ENCODE measurements at regions not wholly inside any gene's neighbourhood (a gene's known extent, or its start where the extent isn't known, plus 50 kb on each side); places are given as distances from the start of the nearest gene placed in this dataset.
"Not testable (repeated sequence)": the region's sequence is repeated elsewhere in the genome, so short reads cannot be mapped to it uniquely, and the experiment has no call there.

DNA sequence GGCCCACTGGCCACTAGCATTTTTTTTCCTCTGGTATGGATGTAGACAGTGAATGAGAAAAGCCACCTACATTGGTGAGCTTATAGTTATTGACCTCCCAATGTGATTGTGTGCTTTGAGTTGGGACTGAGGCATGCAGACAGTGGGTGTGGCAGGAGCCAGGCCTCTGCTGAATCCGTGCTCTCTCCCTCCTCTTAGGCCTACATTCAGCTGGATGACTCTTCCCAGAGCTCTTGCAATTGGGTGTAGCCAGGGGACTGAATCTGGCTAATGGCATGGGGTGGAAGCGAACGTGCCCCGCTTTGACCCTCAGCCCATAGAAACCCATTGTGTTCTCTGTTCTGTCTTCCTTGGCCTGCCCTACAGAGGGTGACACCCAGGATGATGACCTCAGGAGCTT is 698.3 kb upstream of the HS6ST1 start:
- H3K4me3 ChIP-seq (ENCODE audit: low read length), result no peak overlapping the region
- TF ChIP-seq, protein P1, sequence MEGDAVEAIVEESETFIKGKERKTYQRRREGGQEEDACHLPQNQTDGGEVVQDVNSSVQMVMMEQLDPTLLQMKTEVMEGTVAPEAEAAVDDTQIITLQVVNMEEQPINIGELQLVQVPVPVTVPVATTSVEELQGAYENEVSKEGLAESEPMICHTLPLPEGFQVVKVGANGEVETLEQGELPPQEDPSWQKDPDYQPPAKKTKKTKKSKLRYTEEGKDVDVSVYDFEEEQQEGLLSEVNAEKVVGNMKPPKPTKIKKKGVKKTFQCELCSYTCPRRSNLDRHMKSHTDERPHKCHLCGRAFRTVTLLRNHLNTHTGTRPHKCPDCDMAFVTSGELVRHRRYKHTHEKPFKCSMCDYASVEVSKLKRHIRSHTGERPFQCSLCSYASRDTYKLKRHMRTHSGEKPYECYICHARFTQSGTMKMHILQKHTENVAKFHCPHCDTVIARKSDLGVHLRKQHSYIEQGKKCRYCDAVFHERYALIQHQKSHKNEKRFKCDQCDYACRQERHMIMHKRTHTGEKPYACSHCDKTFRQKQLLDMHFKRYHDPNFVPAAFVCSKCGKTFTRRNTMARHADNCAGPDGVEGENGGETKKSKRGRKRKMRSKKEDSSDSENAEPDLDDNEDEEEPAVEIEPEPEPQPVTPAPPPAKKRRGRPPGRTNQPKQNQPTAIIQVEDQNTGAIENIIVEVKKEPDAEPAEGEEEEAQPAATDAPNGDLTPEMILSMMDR (IDR thresholded peaks at IDR 0.05; ENCODE audit: insufficient read depth, low read depth, low read length, missing control alignments), result no peak
- peak; percentile 16 for DNase-seq (ENCODE audit: low read depth)

DNA sequence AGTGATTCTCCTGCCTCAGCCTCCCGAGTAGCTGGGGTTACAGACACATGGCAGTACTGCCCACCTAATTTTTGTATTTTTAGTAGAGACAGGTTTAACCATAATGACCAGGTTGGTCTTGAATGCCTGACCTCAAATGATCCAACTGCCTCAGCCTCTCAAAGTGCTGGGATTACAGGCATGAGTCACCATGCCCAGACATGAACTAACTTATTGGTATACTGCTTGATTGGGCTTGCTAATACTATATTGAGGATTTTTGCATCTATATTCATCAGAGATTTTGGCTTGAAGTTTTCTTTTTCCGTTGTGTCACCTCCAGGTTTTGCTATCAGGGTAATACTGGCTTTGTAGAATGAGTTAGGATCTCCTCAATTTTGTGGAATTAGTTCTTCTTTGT is 706.1 kb upstream of the HS6ST1 start:
- H3K4me3 ChIP-seq (ENCODE audit: low read length), result no peak overlapping the region
- DNase-seq (ENCODE audit: low read depth), result peak; percentile 86

DNA sequence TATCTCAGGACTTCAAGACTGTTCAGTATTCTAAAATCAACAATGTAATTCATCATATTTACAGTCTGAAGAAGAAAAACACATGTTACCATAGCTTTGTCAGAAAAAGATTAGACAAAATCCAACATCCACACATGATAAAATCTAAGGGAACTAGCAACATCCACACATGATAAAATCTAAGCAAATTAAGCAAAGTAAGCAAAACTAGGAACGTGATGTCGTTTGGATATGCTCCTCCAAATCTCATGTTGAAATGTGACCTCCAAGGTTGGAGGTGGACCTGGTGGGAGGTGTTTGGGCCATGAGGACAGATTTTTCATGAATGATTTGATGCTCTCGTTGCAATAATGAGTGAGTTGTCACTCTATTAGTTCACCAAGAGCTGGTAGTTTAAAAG is 717.3 kb upstream of the HS6ST1 start:
- TF ChIP-seq, protein P1 (IDR thresholded peaks at IDR 0.05; ENCODE audit: insufficient read depth, low read depth, low read length, missing control alignments), result no peak
- DNase-seq (ENCODE audit: low read depth), result no peak
- H3K4me3 ChIP-seq (ENCODE audit: low read length), result no peak overlapping the region

More for the DNA sequence above, 706.1 kb upstream of the HS6ST1 start:
- TF ChIP-seq, protein P1 (IDR thresholded peaks at IDR 0.05; ENCODE audit: insufficient read depth, low read depth, low read length, missing control alignments), result no peak

DNA sequence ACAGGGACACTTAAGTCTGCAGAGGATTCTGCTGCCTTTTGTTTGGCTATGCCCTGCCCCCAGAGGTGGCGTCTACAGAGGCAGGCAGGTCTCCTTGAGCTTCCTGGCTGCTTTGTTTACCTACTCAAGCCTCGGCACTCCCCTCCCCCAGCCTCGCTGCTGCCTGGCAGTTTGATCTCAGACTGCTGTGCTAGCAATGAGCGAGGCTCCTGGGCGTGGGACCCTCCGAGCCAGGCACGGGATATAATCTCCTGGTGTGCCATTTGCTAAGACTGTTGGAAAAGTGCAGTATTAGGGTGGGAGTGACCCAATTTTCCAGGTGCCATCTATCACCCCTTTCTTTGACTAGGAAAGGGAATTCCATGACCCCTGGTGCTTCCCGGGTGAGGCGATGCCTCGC is 725.0 kb upstream of the HS6ST1 start:
- H3K4me3 ChIP-seq (ENCODE audit: low read length); DNase-seq (ENCODE audit: low read depth): not testable (repeated sequence)

DNA sequence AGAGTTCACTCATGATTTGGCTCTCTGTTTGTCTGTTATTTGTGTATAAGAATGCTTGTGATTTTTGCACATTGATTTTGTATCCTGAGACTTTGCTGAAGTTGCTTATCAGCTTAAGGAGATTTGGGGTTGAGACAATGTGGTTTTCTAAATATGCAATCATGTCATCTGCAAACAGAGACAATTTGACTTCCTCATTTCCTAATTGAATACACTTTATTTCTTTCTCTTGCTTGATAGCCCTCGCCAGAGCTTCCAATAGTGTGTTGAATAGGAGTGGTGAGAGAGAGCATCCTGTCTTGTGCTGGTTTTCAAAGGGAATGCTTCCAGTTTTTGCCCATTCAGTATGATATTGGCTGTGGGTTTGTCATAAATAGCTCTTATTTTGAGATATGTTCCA is 727.8 kb upstream of the HS6ST1 start:
- DNase-seq (ENCODE audit: low read depth); H3K4me3 ChIP-seq (ENCODE audit: low read length): not testable (repeated sequence)

DNA sequence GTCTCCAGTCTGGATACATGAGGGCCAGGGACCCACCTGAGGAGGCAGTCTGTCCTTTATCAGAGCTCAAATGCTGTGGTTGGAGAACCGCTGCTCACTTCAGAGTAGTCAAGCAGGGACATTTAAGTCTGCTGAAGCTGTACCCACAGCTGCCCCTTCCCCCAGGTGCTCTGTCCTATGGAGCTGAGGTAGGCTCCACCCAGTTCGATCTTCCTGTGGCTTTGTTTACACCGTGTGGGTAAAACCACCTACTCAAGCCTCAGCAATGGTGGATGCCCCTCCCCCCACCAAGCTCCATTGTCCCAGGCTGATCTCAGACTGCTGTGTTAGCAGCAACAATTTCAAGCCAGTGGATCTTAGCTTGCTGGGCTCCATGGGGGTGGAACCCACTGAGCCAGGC is 731.4 kb upstream of the HS6ST1 start:
- DNase-seq (ENCODE audit: low read depth), result no peak
- TF ChIP-seq, protein P1 (IDR thresholded peaks at IDR 0.05; ENCODE audit: insufficient read depth, low read depth, low read length, missing control alignments), result no peak
- no peak overlapping the region for H3K4me3 ChIP-seq (ENCODE audit: low read length)

DNA sequence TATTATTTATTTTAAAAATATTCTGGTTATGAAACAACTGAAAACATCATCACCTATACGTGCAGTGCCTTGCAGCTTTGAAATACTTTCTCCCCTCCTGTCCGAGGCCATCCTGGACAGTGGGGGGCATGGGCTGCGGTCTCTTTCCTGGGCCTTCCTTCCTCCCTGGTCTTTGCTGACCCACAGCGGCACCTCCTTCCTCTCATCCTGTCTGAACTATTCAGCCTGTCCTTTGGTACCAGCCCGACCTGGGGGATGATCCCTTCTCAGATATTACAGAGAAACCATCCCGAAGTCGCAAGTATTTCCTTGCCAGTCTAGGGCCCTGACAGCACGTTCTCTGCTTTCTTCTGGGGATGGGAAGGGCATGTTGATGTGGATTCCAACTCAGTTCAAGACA is 736.6 kb upstream of the HS6ST1 start:
- TF ChIP-seq, protein P1 (IDR thresholded peaks at IDR 0.05; ENCODE audit: insufficient read depth, low read depth, low read length, missing control alignments), result no peak
- H3K4me3 ChIP-seq (ENCODE audit: low read length), result no peak overlapping the region
- DNase-seq (ENCODE audit: low read depth), result no peak

DNA sequence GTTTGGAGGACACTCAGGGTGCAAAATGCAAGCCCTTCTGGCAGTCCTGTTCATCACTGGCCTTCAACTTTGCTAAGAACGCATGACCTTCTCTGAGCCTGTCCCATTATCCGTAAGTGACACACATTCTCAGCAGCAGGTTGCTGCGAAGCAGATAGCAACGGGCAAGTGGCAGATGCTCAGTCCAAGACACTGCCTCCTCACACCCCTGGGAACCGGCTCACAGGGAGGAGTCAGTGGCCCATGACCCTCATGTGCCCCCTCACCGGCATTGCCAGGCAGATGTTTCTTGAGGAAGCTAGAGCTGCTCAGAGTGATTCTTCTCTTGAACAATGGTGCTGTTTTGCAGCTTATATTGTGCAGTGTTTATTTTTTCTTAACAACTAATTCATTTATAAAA is 737.2 kb upstream of the HS6ST1 start:
- H3K4me3 ChIP-seq (ENCODE audit: low read length), result no peak overlapping the region
- TF ChIP-seq, protein P1 (IDR thresholded peaks at IDR 0.05; ENCODE audit: insufficient read depth, low read depth, low read length, missing control alignments), result no peak

More for the DNA sequence above, 737.2 kb upstream of the HS6ST1 start:
- DNase-seq (ENCODE audit: low read depth), result peak; percentile 33

All from epithelial cell of esophagus (primary cell).